ENCODE measurements at regions not wholly inside any gene's neighbourhood (a gene's known extent, or its start where the extent isn't known, plus 50 kb on each side); places are given as distances from the start of the nearest gene placed in this dataset.

GRCh38 chr17:34424814-34425491 lies 61.9 kb upstream of the CCL1 start:
- Histone ChIP-seq H3K9me3 (ENCODE audit: control extremely low read depth in 1 of 3, control insufficient read depth in 2 of 3, insufficient read depth in 1 of 3, low read length in 2 of 3) (peaks cover 0 to 4% (median 0%) of the 10 kb centered on the region in 3 donors), H3K4me2 (replicated peaks; ENCODE audit: low read depth, low read length, poor library complexity, severe bottlenecking) (no peak overlapping the region), H3K4me1 (ENCODE audit: control insufficient read depth in 2 of 2, insufficient read depth in 2 of 2, low read length in 2 of 2) (peaks cover 6 to 11% of the 10 kb centered on the region in 2 donors), H3K27me3 (replicated peaks in 1 of 4; ENCODE audit: control extremely low read depth in 1 of 4, control insufficient read depth in 3 of 4, insufficient read depth in 4 of 4, low read length in 3 of 4) (peaks cover 0 to 24% (median 7%) of the 10 kb centered on the region in 4 experiments), H2AFZ (ENCODE audit: insufficient read depth, low read depth, low read length, poor library complexity, severe bottlenecking) (no peak overlapping the region), H4K20me1 (ENCODE audit: control insufficient read depth, insufficient read depth, low read length, poor library complexity, severe bottlenecking) (no peaks in the 10 kb centered on the region), H3K9ac (ENCODE audit: low read length) (no peak overlapping the region), H3K27ac (ENCODE audit: low read length in 2 of 2) (no peak overlapping the region), H3K79me2 (ENCODE audit: control insufficient read depth, insufficient read depth, low read length) (no peaks in the 10 kb centered on the region), H3K4me3 (ENCODE audit: control extremely low read depth in 1 of 5, extremely low read depth in 1 of 5, insufficient read depth in 1 of 5, low read depth in 2 of 5, low read length in 4 of 5) (no peak overlapping the region), H3K36me3 (replicated peaks in 1 of 2; ENCODE audit: control extremely low read depth in 1 of 2, control insufficient read depth in 1 of 2, extremely low read depth in 1 of 2, insufficient read depth in 2 of 2, low read length in 1 of 2) (no peaks in the 10 kb centered on the region)
- 71% methylated on average over 7 of the region's 14 CpGs for WGBS (ENCODE audit: insufficient coverage)
- Mint-ChIP-seq H3K9me3 (ENCODE audit: insufficient read depth) (no peaks in the 10 kb centered on the region), H3K4me1 (no peaks in the 10 kb centered on the region), H3K27me3 (peaks cover 59% of the 10 kb centered on the region), H3K27ac (no peak overlapping the region), H3K4me3 (no peak overlapping the region)
- DNase-seq (no peak), ATAC-seq (ENCODE audit: low read depth) (no peak)
- intact Hi-C loops (cut with micrococcal nuclease) = loop anchor here (5.0 to 10.0 kb wide), 2 partner anchors 1110 to 1322 kb away; partner anchors contain the start of gene SLFN12L
- ChIA-PET POLR2A (no interaction called here), CTCF (no interaction called here)
- no peak for TF ChIP-seq EZH2 (IDR thresholded peaks at IDR 0.05; ENCODE audit: borderline replicate concordance, insufficient read depth, low read depth, low read length, poor library complexity, severe bottlenecking)
- no peak for TF ChIP-seq CTCF (IDR thresholded peaks at IDR 0.05)

- POLR2A ChIA-PET = no interaction called here
- Histone ChIP-seq H3K79me2 (ENCODE audit: control insufficient read depth, insufficient read depth, low read length) (no peaks in the 10 kb centered on the region), H2AFZ (ENCODE audit: insufficient read depth, low read depth, low read length, poor library complexity, severe bottlenecking) (peak overlapping the region; percentile 33), H3K4me3 (ENCODE audit: control extremely low read depth in 1 of 5, extremely low read depth in 1 of 5, insufficient read depth in 1 of 5, low read depth in 2 of 5, low read length in 4 of 5) (no peak overlapping the region), H3K27me3 (replicated peaks in 1 of 4; ENCODE audit: control extremely low read depth in 1 of 4, control insufficient read depth in 3 of 4, insufficient read depth in 4 of 4, low read length in 3 of 4) (peaks cover 0 to 24% (median 7%) of the 10 kb centered on the region in 4 experiments), H3K36me3 (replicated peaks in 1 of 2; ENCODE audit: control extremely low read depth in 1 of 2, control insufficient read depth in 1 of 2, extremely low read depth in 1 of 2, insufficient read depth in 2 of 2, low read length in 1 of 2) (no peaks in the 10 kb centered on the region), H4K20me1 (ENCODE audit: control insufficient read depth, insufficient read depth, low read length, poor library complexity, severe bottlenecking) (no peaks in the 10 kb centered on the region), H3K9ac (ENCODE audit: low read length) (no peak overlapping the region), H3K4me2 (replicated peaks; ENCODE audit: low read depth, low read length, poor library complexity, severe bottlenecking) (peak overlapping the region; percentile 25), H3K4me1 (ENCODE audit: control insufficient read depth in 2 of 2, insufficient read depth in 2 of 2, low read length in 2 of 2) (peaks cover 6 to 11% of the 10 kb centered on the region in 2 donors), H3K27ac (ENCODE audit: low read length in 2 of 2) (no peak overlapping the region), H3K9me3 (ENCODE audit: control extremely low read depth in 1 of 3, control insufficient read depth in 2 of 3, insufficient read depth in 1 of 3, low read length in 2 of 3) (peaks cover 0 to 4% (median 0%) of the 10 kb centered on the region in 3 donors)
- CTCF ChIA-PET = no interaction called here
- WGBS (ENCODE audit: insufficient coverage) = 27% methylated on average over 21 of the region's 29 CpGs
- DNase-seq = no peak
- ATAC-seq (ENCODE audit: low read depth) = no peak
- no peak overlapping the region for H3K4me3 Mint-ChIP-seq
- H3K4me1 Mint-ChIP-seq = no peaks in the 10 kb centered on the region
- H3K27ac Mint-ChIP-seq = no peak overlapping the region
- H3K27me3 Mint-ChIP-seq = peaks cover 53% of the 10 kb centered on the region
- intact Hi-C loops (cut with micrococcal nuclease) = loop anchor here (5.0 to 10.0 kb wide), 2 partner anchors 1111 to 1323 kb away; partner anchors contain the start of gene SLFN12L
- H3K9me3 Mint-ChIP-seq (ENCODE audit: insufficient read depth) = no peaks in the 10 kb centered on the region
- TF ChIP-seq CTCF (IDR thresholded peaks at IDR 0.05) (no peak), EZH2 (IDR thresholded peaks at IDR 0.05; ENCODE audit: borderline replicate concordance, insufficient read depth, low read depth, low read length, poor library complexity, severe bottlenecking) (no peak)
Observed at GRCh38 chr17:34423978-34424813, 61.2 kb upstream of the CCL1 start.
